ENCODE measurements at regions not wholly inside any gene's neighbourhood (a gene's known extent, or its start where the extent isn't known, plus 50 kb on each side); places are given as distances from the start of the nearest gene placed in this dataset.
"Not testable (repeated sequence)": the region's sequence is repeated elsewhere in the genome, so short reads cannot be mapped to it uniquely, and the experiment has no call there.

DNA sequence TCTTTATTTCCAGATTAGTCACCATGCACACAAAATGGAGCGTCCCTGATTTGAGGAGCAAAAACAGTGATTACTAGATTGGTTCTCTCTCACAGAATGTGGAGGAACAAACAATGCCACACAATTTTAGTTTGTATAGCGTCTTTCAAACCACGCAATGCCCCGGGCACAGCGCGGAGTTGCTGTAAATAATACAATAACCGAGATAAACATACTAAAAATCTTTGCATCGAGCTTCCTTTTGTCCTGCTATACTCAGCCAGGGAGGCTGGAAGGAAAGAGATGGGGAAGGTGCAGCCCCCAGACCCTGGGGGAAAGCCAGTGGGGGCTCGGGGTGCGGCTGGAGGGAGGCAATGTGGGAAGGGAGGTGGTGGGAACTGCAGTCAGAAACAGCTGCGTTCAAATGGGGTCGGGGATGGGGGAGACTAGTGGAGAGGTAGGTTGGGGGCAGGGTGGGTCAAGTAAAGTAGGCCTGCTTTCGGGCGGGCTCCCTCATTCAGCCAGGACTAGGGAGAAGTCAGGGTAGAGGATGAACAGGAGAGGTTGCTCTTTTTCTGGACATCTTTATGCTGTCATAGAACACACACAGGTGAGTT, 366.3 kb downstream of the RPS6KC1 start:
- H3K27ac ChIP-seq = no peak overlapping the region
- DNase-seq (ENCODE audit: extremely low spot score in 2 of 2) = peak; percentile 55 to 60
- intact Hi-C loops (cut with DNase I) = no loop called here
- H3K9me3 ChIP-seq = no peaks in the 10 kb centered on the region
- no peaks in the 10 kb centered on the region for H3K4me1 ChIP-seq
- no peak overlapping the region for H3K4me3 ChIP-seq
- no peaks in the 10 kb centered on the region for H3K27me3 ChIP-seq
- H3K36me3 ChIP-seq = no peaks in the 10 kb centered on the region
- TF ChIP-seq, protein P1, sequence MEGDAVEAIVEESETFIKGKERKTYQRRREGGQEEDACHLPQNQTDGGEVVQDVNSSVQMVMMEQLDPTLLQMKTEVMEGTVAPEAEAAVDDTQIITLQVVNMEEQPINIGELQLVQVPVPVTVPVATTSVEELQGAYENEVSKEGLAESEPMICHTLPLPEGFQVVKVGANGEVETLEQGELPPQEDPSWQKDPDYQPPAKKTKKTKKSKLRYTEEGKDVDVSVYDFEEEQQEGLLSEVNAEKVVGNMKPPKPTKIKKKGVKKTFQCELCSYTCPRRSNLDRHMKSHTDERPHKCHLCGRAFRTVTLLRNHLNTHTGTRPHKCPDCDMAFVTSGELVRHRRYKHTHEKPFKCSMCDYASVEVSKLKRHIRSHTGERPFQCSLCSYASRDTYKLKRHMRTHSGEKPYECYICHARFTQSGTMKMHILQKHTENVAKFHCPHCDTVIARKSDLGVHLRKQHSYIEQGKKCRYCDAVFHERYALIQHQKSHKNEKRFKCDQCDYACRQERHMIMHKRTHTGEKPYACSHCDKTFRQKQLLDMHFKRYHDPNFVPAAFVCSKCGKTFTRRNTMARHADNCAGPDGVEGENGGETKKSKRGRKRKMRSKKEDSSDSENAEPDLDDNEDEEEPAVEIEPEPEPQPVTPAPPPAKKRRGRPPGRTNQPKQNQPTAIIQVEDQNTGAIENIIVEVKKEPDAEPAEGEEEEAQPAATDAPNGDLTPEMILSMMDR (IDR thresholded peaks at IDR 0.05) = no peak
- TF ChIP-seq POLR2A (IDR thresholded peaks at IDR 0.05) (no peak), POLR2AphosphoS5 (IDR thresholded peaks at IDR 0.05; ENCODE audit: insufficient read depth in 1 of 2, low read depth in 1 of 2) (no peak)

DNA sequence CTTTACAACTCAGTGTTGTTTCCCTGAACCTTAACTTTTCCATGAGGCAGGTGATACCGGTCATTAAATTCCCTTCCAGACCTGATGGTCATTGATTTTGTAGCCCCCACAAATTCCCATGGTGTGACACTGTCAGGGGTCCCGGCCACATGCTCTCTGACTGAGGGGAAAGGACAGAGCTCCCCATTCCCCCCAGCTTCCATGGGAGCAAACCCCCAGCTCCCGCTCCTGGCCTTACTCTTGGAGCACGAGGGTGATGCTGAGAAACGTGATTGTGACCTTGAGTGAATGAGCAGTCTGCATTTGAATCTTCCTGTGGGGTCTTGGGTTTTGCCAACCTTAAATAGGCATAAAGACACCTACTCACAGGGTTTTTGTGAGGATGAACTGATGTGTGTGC, 366.8 kb downstream of the RPS6KC1 start:
- TF ChIP-seq POLR2A (IDR thresholded peaks at IDR 0.05) = no peak
- TF ChIP-seq POLR2AphosphoS5 (IDR thresholded peaks at IDR 0.05; ENCODE audit: insufficient read depth in 1 of 2, low read depth in 1 of 2) = no peak
- TF ChIP-seq, protein P1 (IDR thresholded peaks at IDR 0.05) = no peak
- intact Hi-C loops (cut with DNase I) = no loop called here
- Histone ChIP-seq H3K4me1 (no peaks in the 10 kb centered on the region), H3K36me3 (no peaks in the 10 kb centered on the region), H3K27ac (no peak overlapping the region), H3K27me3 (no peaks in the 10 kb centered on the region), H3K9me3 (no peaks in the 10 kb centered on the region), H3K4me3 (no peak overlapping the region)
- peak in 1 of 2 donors; percentile 70 for DNase-seq (ENCODE audit: extremely low spot score in 2 of 2)

DNA sequence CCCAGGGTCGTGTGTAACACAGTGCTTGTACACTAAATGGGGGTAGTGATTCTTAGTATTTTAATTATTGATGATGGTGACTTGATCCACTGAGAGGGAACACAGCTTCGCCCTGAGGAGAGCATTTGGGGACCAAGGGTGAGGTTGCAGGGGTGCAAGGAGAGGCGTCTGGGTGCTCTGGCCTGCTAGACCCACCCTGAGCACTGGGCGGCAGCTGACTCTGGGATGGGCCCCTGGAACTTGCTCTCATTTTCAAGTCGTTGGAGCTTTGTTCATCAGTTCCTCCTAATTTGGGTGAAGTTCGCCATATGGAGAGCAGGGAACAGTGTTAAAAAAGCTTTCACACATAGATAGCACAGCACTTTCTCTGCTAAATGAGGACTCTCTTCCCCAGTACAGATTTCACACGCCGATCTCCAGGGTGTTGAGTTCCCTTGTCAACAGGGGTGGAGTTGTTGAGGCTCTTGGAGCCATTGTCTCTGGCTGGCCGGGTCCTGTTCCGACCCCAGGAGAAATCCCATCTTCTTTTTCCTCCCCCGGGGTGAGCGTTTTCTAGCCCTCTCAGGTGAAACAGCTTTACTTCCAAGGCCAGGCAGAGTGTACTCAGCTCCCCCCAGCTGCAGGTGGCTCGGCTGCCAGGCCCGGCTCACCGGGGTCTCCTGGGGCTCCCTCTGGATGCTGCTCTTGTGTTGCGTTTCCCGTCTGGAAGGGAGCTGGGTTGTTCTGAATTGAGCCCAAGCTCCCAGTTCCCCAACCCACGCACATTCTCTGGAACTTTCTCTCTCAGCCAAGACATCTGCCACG, 367.4 kb downstream of the RPS6KC1 start:
- DNase-seq (ENCODE audit: extremely low spot score in 2 of 2) = peak; percentile 64
- no peak overlapping the region for H3K4me3 ChIP-seq
- H3K36me3 ChIP-seq = no peaks in the 10 kb centered on the region
- intact Hi-C loops (cut with DNase I) = no loop called here
- TF ChIP-seq POLR2AphosphoS5 (IDR thresholded peaks at IDR 0.05; ENCODE audit: insufficient read depth in 1 of 2, low read depth in 1 of 2) = no peak
- no peak for TF ChIP-seq POLR2A (IDR thresholded peaks at IDR 0.05)
- TF ChIP-seq, protein P1 (IDR thresholded peaks at IDR 0.05) = no peak
- no peaks in the 10 kb centered on the region for H3K4me1 ChIP-seq
- no peak overlapping the region for H3K27ac ChIP-seq
- H3K9me3 ChIP-seq = no peaks in the 10 kb centered on the region
- no peaks in the 10 kb centered on the region for H3K27me3 ChIP-seq

DNA sequence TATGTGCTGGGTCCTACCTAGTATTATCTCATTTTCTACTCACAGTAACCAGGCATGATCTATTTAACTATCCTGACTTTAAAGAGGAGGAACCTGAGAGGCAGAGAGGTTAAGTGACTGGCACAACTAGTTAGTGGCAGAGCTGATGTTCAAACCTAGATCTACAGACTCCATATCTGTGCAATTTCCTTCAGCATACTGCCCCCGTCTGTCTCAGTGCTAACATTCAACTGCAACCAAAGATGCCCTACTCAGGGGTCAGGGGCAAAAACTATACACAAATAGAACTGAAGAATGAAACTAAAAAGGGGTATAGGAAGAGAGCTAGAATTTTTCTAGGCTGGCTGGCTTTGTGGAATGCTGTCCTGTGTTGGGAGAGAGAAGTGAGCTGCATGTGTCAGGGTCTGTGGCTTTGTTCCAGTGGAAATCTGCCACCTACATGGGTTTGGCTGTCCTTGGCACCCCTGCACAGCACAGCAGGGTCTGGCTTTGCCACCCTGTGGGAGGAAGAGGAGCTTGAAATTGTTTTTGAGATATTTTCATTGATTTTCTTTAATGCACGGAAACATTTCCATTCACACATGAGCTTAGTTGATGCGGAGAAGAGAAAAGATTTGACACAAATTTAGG, 368.5 kb downstream of the RPS6KC1 start:
- peak in 1 of 2 donors; percentile 22 for DNase-seq (ENCODE audit: extremely low spot score in 2 of 2)
- Histone ChIP-seq H3K4me1 (no peaks in the 10 kb centered on the region), H3K9me3 (no peaks in the 10 kb centered on the region), H3K27me3 (no peaks in the 10 kb centered on the region), H3K36me3 (no peaks in the 10 kb centered on the region), H3K27ac (no peak overlapping the region), H3K4me3 (no peak overlapping the region)
- intact Hi-C loops (cut with DNase I) = no loop called here
- no peak for TF ChIP-seq POLR2AphosphoS5 (IDR thresholded peaks at IDR 0.05; ENCODE audit: insufficient read depth in 1 of 2, low read depth in 1 of 2)
- TF ChIP-seq, protein P1 (IDR thresholded peaks at IDR 0.05) = no peak

DNA sequence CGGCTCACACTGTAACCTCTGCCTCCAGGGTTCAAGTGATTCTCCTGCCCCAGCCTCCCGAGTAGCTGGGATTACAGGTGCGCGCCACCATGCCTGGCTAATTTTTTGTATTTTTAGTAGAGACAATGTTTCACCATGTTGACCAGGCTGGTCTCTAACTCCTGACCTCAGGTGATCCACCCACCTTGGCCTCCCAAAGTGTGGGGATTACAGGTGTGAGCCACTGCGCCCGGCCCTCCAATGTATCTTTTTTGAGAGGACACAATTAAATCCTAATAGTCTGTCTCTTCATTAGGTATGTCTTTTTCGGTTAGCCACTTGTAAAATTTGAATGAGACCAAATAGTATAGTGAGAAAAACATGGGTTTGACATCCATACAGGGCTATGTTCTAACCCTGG, 370.1 kb downstream of the RPS6KC1 start:
- H3K36me3 ChIP-seq; DNase-seq (ENCODE audit: extremely low spot score in 2 of 2); intact Hi-C loops (cut with DNase I); H3K4me3 ChIP-seq; H3K4me1 ChIP-seq; H3K27me3 ChIP-seq; H3K27ac ChIP-seq; H3K9me3 ChIP-seq: not testable (repeated sequence)
